Activated CD4-positive, alpha-beta T cell treated with anti-CD3 and anti-CD28 coated beads for 48 hours (primary cell): ENCODE measurements at regions not wholly inside any gene's neighbourhood (a gene's known extent, or its start where the extent isn't known, plus 50 kb on each side); places are given as distances from the start of the nearest gene placed in this dataset.
A peak's percentile ranks its signal among the peaks of the same experiment; 100 is the strongest.
"Not testable (repeated sequence)": the region's sequence is repeated elsewhere in the genome, so short reads cannot be mapped to it uniquely, and the experiment has no call there.

Experiments used
- DNase-seq: peaks from one replicate; pipeline ENCODE4 v3.0.0-alpha.2; 2020

DNA sequence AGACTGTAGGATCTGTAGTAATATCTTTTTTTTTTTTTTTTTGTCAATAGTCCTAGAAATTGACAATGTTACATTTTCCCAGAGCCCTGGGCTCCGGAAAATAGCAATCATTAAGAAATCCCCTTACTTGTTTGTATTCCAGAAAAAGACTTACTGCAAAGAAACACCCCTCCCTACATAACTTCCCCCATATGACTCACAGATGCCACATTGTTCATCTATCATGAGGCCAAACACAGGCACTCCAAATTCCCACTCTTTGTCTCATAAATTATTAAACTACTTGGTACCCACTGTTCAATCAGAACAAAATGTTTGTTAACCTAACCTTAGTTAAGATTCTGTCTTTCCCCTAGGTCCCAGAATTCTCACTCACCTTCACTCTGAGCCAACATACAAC lies 53.5 kb downstream of the TEX51 start:
- DNase-seq = no peak

DNA sequence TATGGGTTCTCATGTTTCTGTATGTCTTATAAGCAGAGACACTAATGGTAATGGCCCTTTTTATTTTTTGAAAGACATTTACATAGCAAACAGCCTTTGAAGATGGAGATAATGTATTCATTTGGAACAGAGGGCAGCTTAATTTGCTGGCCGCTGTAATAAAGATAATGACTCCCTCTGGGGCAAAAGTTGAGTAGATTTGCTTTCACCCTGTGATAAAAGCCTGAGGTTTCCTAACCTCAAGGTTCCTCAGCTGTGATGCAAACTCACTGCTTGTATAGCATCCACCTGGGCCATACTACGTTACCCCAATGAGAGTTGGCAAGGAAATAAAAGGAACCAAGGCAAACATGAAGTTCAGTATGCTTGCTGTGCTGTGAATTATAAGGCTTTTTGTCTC lies 54.8 kb downstream of the TEX51 start:
- no peak for DNase-seq

DNA sequence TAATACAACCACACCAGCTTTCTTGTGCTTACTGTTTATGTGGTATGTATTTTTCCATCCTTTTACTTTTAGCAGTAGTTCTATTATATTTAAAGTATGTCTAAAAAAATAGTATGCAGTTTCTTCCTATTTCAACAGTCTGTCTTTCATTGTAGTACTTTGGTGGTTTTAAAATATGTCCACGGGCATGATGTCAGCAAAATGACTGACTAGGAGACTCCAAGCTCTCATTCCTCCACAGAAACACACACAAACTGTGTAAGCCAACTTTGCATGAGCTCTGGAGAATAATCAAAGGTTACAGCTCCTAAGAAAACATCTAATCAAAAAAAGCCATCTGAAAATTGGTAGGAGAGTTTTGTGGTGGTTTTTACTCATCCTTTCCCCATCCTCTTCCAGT lies 56.1 kb downstream of the TEX51 start:
- no peak for DNase-seq

GRCh38 chr2:126956773-126957172 lies 58.1 kb downstream of the TEX51 start:
- not testable (repeated sequence) for DNase-seq

GRCh38 chr2:126963390-126963789 lies 64.7 kb downstream of the TEX51 start:
- DNase-seq = no peak

DNA sequence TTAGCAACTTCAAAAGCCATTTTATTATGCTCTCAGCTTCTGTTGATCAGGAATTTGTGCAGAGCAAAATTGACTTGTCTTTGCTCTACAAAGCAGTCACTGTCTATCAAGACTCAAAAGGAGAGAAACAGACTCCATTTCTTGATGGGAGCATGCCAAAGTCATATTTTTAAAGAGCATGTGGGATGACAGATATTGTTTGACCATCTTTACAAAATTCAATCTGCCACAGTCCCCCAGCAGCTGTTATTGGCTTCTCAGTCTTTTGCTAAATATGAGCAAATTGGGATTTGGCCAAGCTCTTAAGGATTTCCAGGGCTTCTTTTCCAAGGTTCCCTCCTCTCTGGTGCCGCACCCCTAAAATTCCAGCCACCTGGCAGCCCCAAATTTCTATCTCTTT lies 67.9 kb downstream of the TEX51 start:
- no peak for DNase-seq

DNA sequence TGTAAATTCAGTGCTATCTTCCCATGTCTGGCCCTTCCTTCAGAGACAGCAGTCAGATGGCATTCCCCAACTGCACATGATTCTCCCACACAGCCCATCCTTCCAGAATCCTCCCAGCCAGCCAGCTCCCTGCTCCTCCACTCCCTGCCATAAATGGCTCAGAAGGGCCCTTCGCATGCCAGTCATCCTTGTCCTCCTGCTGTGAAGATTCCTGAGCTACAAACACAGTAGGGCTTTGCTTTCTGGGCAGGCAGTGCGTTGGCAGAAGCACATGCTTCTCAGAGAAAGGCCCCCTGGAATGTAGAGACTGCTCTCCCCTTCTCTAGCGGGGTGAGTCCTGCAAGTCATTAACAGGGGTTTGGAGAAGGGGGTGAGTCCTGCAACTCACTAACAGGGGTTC lies 71.9 kb downstream of the TEX51 start:
- DNase-seq = no peak

DNA sequence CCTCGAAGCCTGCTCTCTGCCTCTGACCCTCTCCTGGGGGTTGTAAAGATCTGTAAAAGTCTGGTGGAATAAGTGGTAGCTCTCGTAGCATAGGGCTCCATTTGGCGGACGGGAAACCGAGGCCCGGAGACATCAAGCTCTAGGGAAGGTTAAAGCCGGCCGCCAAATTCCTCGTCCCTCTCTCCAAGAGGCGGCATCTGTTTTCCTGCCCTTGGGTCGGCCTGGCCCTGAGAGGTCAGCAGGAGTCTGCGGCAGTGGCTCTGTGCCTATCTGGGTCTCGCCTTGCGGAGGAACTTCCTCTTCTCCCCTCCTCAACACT lies 72.4 kb downstream of the TEX51 start:
- no peak for DNase-seq

DNA sequence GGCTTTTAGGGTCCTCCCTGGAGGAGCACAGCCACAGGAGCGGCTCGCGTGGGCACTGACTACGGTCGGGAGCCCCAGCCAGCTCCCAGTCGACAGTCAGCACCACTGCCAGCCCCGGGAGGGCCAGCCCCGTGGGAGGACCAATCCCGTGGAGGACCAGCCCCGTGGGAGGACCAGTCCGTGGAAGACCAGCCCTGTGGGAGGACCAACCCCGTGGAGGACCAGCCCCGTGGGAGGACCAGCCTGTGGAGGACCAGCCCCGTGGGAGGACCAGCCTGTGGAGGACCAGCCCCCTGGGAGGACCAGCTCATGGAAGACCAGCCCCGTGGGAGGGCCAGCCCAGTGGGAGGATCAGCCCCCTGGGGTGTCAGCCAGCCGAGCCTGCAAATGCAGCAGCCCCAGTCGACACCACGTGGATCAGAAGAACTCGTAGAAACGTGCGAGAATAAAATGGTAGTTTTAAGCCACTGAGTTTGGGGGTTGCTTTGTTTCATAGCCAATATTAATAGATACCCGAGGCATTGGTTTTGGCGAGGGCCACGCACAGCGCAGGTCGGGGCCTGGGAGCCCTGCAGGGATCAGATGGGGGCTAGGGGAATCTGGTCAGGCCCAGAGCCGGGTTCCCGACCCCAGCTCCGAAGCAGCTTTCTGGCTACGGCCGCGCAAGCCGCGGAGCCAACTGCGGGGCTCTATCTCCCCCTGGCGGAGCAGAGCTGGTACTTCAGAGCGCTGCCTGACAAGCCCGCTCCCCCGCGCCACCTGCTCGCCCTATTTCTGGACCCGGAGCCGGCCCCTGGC lies 73.0 kb downstream of the TEX51 start:
- DNase-seq = peak; percentile 81

DNA sequence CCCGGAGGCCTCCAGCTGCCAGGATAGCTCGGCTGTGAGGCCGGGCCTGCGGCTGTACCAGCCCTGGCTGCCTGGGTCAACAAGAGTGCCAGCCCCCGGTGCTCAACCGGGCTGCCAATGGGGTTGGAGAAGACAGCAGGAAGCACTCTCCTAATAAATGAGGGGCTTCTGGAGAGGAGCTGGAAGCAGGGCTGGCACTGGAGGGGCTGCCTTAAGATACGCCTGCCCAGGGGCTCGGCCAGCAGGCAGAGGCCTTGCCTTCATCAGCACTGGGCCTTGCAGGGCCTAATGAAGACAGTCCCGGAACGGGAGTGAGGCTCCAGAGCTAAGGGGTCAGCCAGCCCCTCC lies 73.6 kb downstream of the TEX51 start:
- no peak for DNase-seq

DNA sequence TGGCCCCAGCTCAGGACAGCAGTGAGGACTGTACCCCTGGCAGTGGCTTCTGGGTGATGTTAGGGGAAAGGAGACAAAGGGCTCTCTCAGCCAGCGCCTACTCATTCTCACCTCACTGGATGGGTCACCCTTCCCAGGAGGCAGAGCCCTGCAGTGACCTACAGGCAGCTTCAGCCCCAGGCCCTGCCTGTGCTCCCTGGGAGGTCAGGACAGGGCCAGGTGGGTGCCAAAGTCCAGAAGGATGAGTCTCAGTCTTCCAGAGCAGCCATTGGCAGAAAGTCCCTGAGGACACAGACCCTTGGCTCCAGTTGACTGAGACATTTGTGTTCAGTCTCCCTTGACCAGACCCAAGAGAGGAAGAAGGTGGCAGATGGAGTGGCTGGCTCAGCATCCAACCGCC lies 75.1 kb downstream of the TEX51 start:
- DNase-seq = no peak

GRCh38 chr2:126975671-126976655 lies 77.3 kb downstream of the TEX51 start:
- no peak for DNase-seq

- DNase-seq = no peak
Observed at GRCh38 chr2:126976721-126977328, 78.1 kb downstream of the TEX51 start.

DNA sequence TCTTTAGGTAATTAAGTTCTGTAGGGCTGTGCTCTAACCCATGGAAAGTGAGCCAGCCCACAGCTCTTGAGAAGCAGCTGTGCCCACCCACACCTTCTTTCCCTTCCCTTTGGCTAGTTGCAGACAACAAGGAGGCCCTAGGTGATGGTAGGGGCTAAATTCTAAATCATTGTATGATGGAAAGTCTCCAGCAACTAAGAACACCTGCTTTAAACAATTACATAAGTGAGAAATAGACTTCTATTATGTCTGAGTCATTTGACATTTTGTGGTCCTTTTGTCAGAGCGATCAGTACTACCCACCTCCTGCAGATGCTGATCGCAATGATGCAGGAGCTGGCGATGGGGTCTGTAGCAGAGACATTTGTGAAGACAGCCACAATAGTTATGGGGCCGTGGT lies 79.6 kb downstream of the TEX51 start:
- no peak for DNase-seq

- DNase-seq = no peak
Observed at GRCh38 chr2:126979039-126980003, 80.6 kb downstream of the TEX51 start.

DNA sequence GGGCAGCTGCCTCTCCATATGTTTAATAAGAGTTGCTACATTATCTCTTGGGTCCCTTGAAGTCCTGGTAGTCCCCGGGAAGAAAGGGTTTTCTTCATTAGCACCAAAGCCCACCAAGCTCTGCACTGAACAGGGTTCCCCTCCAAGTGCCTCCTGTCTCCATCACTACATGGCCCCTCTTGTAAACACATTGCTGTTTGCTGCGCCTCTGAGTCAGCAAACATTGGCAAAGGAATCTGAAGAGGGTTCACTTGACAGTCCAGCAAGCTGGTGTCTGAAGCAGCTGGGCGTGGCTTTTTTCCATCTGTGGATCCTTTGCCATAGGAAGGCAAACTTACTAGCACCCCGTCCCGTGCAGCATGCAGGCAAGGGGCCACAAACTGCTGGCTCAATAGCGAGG lies 82.8 kb downstream of the TEX51 start:
- DNase-seq = no peak

DNA sequence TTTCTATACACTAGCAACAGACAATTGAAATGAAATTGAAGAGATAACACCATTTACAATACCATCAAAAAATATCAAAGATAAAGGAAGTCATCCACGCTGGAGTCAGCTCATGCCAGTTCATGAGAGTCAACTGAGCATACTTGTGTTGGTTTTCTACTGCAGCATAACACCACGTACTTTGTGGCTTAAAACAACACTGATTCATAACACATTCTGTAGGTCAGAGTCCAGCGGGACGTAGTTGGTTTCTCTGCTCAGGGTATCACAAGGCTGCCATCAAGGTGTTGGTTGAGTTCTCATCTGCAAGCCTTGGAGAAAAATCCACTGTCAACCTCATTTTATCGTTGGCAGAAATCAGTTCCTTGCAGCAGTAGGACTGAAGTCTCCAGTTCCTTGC lies 84.2 kb downstream of the TEX51 start:
- DNase-seq = no peak

GRCh38 chr2:126986631-126987187 lies 88.0 kb downstream of the TEX51 start:
- no peak for DNase-seq

GRCh38 chr2:126988482-126988881 lies 89.8 kb downstream of the TEX51 start:
- DNase-seq = no peak

GRCh38 chr2:126989064-126989463 lies 90.4 kb downstream of the TEX51 start:
- DNase-seq = not testable (repeated sequence)

DNA sequence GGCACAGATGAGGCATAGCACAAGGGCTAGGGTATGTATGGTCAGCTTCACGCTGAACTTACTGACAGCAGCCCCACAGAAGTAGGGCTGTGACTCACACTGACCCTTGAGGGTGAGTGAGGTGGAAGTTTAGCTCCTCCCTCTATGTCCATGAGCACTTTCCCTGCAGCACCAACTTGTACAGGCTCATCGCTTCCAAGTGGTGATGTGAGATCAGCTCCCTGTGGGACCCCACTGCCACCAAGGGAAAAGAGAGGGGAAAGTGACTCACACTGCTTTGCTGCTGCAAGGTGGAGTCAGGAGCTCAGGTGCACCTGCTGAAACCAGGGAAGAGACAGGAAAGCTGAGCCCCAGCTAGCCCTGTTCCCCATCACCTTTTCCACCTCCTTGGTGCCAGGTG lies 91.5 kb downstream of the TEX51 start:
- DNase-seq = no peak
